Hindlimb muscle (tissue), 1 donor: ENCODE measurements at regions not wholly inside any gene's neighbourhood (a gene's known extent, or its start where the extent isn't known, plus 50 kb on each side); places are given as distances from the start of the nearest gene placed in this dataset.
"Not testable (repeated sequence)": the region's sequence is repeated elsewhere in the genome, so short reads cannot be mapped to it uniquely, and the experiment has no call there.

Source experiments
- DNase-seq: peaks from one replicate; pipeline ENCODE4 v3.0.0-alpha.2; 2013

DNA sequence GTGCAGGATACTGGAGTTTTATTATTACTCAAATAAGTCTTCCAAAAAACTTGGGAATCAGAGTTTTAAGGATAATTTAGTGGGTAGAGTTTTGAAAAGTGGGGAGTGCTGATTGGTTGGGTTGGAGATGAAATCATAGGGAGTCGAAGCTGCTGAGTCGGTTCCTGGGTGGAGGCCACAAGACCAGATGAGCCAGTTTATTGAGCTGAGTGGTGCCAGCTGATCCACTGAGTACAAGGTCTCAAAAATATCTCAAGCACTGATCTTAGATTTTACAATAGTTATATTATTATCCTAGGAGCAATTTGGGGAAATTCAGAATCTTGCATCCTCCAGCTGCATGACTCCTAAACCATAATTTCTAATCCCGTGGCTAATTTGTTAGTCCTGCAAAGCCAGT is 804.9 kb upstream of the SEMA6A start:
- no peak for DNase-seq

DNA sequence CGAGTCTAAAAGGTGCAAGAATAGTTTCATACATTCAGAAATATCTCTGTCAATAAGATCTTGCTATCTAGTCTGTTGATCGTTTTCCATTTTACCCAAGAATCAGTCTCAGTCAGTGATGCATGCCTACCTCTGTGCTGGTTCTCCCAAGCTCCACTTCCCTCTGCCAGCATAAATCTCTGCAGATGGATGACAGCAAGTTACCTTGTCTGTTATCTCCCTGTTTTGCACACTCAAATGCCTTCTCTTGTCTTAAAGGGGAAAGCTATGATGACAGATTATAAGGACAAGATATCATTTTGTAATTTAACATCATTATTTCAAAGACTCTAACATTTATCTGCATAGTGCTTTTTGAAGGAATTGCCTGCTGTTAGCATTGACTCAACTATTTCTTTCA is 802.1 kb upstream of the SEMA6A start:
- no peak for DNase-seq

DNA sequence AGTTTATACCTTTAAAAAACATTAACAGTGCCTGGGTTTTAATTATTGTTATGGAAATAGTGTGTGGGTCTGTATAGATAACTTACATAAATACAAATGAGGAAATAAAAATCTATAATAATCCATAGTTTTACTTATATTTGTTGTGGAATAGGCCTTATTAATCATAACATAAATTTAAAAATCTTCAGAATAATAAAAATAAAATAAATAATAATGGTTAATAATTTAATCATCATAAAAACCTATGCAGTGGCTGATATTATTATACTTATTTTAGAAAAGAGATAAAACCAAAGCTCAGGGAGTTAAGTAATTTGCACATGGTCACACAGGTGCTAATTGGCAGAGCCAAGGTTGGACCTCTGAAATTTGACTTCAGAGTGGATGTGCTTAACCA is 785.3 kb upstream of the SEMA6A start:
- DNase-seq: no peak

DNA sequence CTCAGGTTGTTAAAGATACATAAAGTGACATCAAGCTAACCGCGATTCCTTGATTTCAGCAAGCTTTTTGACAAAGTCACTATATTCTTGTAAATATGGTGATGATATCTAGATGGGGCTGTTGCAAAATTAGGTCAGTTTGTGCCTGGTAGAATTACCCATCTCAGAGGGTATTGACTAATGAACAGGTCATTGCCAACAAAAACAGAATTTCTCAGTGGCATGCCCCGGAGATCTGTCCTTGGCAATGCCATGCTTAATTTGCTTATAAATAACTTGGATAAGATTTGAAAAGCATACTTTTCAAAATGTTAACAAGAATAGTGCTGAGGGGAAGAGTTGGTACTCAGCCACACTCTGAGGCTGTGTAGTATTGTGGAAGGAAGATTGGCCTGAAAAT is 783.3 kb upstream of the SEMA6A start:
- DNase-seq: no peak

DNA sequence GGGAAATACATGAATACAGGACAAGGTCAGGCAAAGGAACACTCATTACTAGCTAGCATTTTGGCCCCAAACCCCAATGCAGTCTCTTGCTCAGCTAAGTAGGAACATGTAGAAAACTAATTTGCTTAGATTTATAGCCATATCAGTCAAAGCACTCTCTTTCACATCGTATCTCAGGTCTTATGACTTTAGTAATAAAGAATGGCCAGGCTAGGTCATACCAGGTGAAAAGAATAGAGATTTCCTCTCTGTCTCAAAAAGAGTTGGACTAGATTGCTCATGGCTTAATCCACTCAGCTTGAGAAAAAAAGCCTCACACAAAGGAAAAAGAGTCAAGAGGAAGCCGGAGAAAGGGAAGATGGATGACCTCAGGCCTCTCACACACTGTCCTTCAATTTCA is 772.7 kb upstream of the SEMA6A start:
- DNase-seq: no peak

DNA sequence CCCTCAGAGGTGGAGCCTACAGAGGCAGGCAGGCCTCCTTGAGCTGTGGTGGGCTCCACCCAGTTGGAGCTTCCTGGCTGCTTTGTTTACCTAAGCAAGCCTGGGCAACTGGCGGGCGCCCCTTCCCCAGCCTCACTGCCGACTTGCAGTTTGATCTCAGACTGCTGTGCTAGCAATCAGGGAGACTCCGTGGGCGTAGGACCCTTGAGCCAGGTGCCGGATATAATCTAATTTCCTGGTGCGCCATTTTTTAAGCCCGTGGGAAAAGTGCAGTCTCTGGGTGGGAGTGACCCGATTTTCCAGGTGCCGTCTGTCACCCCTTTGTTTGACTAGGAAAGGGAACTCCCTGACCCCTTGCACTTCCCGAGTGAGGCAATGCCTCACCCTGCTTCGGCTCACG is 769.1 kb upstream of the SEMA6A start:
- DNase-seq: not testable (repeated sequence)

DNA sequence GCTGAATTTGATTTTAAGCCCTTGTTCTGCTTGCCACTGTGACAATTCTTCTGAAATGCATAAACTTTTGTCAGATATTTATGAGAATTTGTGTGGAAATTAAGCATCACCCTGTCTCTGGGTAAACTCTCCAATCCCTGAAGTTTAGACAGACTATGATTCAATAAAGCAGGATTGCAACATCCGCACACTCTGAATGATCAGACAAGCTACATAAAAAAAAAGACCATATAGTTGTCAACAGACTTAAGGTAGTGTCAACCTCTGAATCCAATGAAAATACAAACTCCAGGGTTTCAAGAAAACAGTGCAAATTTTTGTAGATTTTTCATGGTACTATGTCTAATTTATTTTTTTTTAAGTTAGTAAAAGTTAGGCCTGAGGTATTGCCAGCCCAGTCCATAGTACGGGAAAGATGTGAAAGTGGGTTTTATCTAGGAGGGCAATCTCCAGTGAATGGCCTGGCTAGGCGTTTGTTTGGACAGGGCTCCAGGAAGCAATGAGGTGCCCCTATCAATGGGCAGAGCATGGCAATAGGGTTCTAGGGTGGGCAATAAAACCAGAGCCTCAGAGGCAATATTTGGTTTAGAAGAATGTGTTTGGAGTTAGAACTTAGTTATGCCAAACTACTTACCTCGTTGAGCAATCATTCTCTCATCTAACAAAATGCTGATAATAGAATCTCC is 762.6 kb upstream of the SEMA6A start:
- no peak for DNase-seq

DNA sequence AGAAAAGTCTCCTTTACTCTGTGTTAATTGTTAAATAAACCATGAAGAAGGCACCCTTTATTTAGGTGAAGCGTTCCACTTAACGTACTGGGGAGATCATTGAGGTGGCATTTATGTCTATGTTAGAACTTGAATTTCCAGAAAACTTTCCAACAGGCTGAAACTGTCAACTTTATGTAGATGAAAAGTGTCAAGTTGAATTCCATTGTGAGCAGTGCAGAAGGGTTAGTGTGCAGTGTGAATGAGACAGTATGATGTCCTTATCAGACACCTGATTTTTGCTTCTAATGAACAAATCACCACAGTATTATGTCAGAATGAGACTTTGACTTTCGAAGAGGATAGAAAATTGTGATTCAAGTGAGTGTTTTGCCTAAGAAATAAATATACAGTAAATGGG is 761.6 kb upstream of the SEMA6A start:
- DNase-seq: no peak

DNA sequence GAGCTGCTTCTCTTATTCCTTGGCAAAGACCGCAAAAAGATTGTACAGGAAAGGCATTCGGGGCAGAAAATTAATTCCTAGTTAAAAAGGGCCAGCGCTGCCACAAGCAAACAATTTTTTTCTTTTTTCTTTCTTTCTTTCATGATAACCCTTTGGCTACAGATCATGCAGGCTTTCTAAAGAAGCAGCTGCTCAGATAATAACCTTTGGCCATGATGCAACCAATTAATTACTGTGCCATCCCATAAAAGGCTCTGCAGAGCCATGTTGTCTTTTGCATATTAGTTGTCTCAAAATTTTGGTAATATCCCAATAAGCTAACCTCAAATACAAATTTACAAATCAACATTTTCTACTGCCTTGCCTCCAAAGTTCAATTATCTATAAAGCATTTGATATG is 758.4 kb upstream of the SEMA6A start:
- DNase-seq: no peak

DNA sequence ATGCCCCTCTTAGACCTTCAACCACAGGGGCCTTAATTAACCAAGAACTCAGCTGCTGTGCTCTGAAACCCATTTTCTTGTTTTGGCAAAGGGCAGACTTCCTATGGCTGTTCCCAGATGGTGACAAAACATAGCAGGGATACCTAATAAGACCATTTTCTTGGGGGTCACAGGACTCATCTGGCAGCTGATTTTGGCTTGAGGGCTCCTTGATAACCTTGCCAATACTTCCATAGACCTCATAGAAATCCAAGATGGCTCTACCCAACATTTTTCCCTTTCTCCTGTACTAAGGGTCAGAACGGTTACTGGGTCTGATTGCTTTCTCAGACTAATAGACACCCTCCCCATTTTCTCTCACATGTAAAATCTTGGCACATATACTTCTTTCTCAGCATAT is 757.7 kb upstream of the SEMA6A start:
- no peak for DNase-seq

DNA sequence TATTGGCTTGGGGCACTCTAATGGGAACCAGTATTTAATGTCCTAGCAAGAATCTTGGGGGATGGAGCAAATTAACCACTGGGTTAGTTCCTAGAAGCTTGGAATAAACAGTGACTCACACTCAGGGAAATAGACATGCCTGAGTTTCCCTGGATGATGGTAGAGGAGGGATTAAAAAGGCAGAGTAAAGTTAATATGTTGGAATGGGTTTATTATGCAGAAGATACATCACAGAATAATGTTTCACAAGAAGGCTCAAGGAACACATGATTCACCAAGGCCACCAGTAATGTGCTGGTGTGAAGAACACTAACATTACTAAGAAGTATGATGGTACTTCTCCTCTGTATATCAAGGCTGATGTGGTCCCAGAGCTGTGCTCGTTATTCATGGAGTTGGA is 752.9 kb upstream of the SEMA6A start:
- no peak for DNase-seq

DNA sequence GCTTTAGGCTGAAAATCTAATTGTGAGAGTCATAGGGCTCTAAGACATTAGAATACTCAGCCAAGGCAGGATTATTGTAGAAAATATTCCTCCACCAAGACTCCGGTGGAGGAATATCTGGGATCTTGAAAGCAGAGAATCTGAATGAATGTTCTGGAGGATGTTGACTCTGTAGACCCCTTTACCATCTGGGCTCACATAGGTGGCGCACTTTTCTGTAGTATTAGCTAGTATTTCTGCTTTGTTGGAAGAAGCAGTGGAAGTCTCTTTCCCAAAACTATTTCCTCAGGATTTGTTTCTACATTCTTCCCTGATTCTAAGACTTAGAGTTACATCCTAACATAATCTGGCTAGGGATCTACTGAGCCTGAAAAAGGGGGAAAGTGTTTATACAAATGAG is 752.4 kb upstream of the SEMA6A start:
- DNase-seq: no peak

DNA sequence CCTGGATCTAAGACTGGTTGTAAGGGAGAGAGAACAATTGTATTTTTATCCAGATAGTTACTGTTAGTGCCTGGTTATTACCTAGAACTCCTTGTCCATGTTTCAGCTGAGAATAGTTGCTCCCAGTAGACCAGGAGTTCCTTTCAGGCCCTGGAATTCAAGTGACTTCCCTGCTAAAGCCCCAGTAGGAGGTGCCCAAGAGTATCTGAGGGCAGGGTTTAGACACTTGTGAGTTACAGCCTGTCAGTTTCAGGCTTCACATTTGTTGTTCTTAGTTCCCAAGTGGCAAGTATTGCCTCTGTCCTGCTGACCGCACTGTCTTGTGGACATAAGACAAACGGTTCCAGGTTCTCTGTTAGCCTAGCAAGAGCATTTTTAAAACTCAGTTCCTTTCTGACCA is 743.9 kb upstream of the SEMA6A start:
- DNase-seq: peak; percentile 2

DNA sequence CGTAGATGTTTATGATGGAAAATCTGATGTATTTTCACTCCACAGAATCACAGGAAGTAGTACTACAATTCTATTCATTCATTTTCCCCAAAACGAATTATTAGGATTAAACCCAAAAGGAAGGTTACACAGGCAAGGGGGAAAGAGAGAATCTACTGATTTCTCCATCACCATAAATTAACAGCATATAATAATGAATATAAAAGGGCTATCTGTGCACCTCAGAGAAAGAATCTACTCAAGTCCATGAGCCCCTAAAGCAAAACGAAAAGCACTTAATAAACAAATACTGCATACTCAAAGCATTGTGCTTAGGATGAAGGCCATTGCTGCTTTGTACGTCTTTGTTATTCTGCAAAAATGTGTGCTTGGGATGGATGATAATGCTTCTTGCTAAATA is 740.5 kb upstream of the SEMA6A start:
- no peak for DNase-seq

DNA sequence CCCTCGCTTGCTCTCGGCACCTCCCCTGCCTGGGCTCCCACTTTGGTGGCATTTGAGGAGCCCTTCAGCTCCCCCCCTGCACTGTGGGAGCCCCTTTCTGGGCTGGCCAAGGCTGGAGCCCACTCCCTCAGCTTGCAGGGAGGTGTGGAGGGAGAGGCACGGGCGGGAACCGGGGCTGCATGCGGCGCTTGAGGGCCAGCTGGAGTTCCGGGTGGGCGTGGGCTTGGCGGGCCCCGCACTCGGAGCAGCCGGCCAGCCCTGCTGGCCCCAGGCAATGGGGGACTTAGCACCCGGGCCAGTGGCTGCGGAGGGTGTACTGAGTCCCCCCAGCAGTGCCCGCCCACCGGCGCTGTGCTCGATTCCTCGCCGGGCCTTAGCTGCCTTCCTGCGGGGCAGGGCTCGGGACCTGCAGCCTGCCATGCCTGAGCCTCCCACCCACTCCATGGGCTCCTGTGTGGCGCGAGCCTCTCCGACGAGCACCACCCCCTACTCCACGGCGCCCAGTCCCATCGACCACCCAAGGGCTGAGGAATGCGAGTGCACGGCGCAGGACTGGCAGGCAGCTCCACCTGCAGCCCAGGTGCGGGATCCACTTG is 730.0 kb upstream of the SEMA6A start:
- not testable (repeated sequence) for DNase-seq

DNA sequence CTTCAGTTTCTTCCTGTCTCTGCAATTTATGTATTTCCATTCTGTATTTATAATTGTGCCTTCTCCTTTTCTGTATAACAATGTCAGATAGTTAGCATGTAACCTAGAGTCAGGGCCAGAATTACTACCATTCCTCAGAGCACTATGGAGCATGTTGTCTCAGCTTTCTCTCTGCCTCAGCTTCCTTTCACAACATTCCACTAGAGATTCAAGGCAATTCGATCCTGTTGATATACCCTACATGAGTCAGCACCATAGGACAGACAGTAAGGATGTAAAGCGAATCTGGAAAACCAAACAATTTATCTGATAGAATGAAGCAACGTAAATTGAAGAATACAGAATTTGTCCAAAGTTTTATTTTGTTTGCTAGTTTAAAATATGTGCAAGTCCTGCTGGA is 728.3 kb upstream of the SEMA6A start:
- no peak for DNase-seq

DNA sequence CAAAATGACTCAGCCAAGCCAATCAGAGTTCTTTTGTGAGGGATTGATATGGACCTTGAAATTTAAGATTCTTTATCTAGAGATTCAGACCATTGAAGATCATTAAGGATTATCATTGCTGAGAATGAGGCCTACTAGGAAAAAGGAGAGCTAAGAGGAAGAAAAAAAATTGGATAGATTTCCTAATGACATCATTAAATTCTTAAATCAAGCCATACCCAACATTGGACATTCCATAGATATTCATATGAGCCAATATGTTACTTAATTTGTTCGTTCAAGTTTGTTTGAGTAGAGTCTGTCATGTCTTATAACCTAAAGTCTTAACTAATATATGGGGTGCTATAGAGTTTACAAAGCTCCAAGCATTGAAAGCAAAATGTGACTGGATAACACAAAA is 727.9 kb upstream of the SEMA6A start:
- DNase-seq: no peak

DNA sequence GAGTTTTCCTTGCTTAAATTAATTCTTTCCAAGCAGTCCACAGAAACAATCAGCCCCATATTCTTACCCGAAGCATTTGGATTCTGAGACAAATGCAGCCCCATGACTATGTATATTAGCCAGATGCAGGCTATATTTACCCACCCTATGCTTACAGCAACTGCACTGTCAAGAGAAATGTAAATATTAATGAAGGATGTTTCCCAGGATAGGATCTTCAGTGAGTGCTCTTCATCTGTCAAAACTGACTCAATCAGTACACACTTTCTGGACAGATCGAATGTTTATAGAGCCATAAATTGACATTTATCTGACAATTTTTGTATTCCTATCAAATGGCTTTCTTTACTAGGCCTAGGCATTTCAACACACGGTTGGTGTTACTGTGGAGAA is 725.3 kb upstream of the SEMA6A start:
- DNase-seq: no peak

DNA sequence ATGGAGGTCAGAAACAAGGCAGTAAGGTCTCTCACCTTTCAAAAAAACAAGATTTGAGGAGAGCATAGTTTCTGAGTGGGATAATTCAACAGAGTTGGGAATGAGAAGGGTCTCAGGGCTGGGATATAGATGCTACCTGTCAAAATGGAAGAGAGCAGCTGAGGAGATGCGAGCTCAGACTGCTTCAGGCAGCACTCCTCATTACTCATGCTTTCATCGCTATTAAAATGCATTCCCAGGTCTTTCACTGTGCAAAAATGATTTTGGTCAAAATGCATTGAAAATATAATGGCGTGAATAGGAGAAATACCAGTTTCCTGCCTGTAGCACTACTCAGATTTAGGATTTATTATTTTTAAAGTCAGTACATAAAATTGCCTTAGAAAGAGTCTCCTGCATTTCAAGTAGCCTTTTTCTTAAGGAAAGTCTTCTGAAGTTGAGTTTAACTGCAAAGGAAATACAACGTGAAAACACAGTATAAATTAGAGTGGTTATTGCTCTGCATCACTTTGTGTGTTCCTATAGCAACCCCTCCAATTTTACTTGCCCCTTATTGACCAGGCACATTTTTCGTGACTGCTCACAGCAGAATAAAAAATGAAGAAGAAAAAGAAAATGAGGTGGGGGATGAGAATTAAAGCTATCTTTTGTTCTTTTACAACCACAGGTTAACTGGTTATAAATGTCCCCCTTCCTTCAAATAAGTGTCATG is 724.8 kb upstream of the SEMA6A start:
- DNase-seq: no peak

DNA sequence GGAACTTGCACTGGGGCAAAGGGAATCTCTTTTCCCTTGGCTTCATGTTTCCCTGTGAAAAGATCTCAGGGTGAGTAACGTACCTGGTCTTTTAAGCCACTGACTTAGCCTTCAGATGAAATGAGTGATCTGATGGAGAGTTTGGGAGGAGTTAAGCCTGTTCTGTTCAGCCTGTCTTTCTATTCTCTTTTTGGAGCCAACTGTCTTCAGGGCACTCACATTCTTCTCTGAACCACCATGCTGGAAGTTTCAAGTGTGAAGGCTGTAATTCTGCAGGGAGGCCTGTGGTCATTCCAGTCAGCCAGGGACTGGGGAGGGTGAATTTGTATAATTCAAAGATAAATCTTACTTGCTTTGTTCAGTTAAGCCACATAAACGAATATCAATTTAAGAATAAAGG is 722.2 kb upstream of the SEMA6A start:
- DNase-seq: no peak

DNA sequence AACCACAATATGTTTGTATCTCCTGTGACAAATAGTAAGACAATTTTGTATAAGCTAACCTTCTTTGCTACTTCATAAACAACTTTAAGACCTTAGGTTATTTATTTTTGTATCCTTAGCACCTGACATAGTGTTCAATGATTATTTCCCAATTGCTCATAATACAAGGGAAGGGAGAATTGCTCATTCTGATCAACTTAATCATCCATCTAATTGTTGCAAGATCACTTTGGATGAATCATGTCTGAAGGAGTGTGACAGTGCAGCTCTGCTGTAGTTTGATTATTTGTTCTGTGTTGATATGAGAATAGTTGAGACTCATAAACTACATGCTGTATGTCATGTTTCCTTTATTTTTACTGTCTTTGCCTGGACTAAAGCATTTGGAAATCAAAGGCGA is 721.3 kb upstream of the SEMA6A start:
- DNase-seq: no peak

DNA sequence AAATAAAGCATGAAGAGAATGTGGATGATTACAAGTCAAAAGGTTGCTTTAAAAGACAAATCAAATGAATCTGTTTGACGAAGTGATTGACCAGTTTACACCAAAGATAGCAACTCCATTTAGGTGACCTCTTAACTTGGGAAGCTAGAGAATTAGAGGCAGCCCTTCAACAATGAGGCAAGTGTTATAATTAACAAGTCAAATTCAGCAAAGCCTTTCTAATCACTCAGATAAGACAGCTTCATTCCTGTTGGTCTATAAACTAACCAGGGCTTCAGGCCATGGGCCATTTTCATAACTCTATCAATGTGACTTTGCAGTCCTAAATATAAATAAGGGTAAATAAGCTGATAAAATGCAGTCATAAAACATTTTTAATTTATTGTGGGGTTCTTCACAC is 712.2 kb upstream of the SEMA6A start:
- no peak for DNase-seq

DNA sequence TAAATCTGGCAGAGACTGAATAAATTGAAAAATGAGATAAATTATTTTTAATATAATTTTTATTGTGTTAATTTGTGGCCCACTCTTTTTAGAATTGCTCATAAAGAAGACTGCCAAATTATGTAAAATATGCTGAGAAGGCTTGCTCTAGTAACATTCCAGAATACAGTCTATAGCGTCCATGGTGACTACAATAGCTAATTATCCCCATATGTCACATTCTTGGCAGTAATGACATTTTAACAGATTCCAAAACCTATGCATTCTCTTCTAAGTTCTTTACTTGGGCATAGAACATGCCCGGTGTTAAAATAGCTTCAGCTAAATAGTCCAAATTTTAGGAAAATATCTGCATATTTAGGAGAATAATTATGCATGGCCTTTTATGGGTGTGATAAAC is 697.0 kb upstream of the SEMA6A start:
- DNase-seq: no peak

DNA sequence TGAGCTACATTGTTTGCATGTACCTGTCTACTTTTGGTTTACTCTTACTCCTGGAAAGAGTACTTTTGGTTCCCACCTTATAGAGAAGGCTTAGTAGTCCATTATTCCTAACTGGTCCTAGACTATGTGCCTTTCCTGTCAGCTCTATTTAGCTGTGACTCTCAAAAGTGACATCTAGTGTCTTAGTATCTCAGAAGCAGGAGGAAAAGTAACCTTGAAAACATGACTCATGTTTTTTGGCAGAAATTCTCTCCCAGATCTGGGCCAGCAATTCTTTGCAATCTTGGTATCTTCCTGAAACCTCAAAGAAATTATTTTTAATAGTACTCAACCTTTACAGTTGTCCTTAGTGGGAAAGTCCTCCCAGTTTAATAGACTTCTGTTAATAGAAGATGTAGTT is 691.7 kb upstream of the SEMA6A start:
- DNase-seq: no peak
